WTC11 (cell line): ENCODE measurements at regions not wholly inside any gene's neighbourhood (a gene's known extent, or its start where the extent isn't known, plus 50 kb on each side); places are given as distances from the start of the nearest gene placed in this dataset.

Source experiments
- ATAC-seq: fragments of 200-7000 bp; cut with Tn5 transposase; 2 replicates; pipeline ENCODE4 v1.10.0; 2021; ENCODE audit warnings: mild to moderate bottlenecking, moderate library complexity
- CTCF ChIA-PET: fragments of 300-600 bp; sonication (Branson Sonifier 250); formaldehyde crosslinking; loops from one replicate; lab custom pipeline; 2021; ENCODE audit warnings: antibody characterized with exemption; lab: Charles Lee
- POLR2A ChIA-PET: fragments of 350-600 bp; sonication (Branson Sonifier 250); formaldehyde crosslinking; loops from one replicate; lab custom pipeline; 2021; ENCODE audit warnings: antibody characterized with exemption; lab: Charles Lee
- DNase-seq: peaks from one replicate; pipeline ENCODE4 v3.0.0; 2021; ENCODE audit warnings: low spot score
- H3K27ac Mint-ChIP-seq: 2 replicates; pipeline ENCODE4 v1.8.0; 2021; ENCODE audit warnings: mixed read lengths
- H3K27me3 Mint-ChIP-seq: 2 replicates; pipeline ENCODE4 v1.8.0; 2021; ENCODE audit warnings: low read depth, mild to moderate bottlenecking, moderate library complexity, mixed read lengths
- H3K36me3 Mint-ChIP-seq: 2 replicates; pipeline ENCODE4 v1.8.0; 2021; ENCODE audit warnings: mixed read lengths
- H3K4me1 Mint-ChIP-seq: 2 replicates; pipeline ENCODE4 v1.8.0; 2022; ENCODE audit warnings: mixed read lengths
- H3K4me3 Mint-ChIP-seq: 2 replicates; pipeline ENCODE4 v1.8.0; 2021; ENCODE audit warnings: mild to moderate bottlenecking, moderate library complexity, mixed read lengths
- H3K9me3 Mint-ChIP-seq: 2 replicates; pipeline ENCODE4 v1.8.0; 2021; ENCODE audit warnings: mixed read lengths
- IRF2 ChIP-seq: sonication (generic); formaldehyde crosslinking; IDR thresholded peaks from 2 replicates; pipeline ENCODE4 v1.8.0; 2022; ENCODE audit warnings: low read depth, missing genetic modification reagents, borderline replicate concordance
- NFATC4 ChIP-seq: fragments of 250-450 bp; sonication (Bioruptor Pico); IDR thresholded peaks from 2 replicates; pipeline ENCODE4 v1.9.0; 2021; ENCODE audit warnings: mild to moderate bottlenecking
- NR1H2 ChIP-seq: sonication (generic); formaldehyde crosslinking; IDR thresholded peaks from 2 replicates; pipeline ENCODE4 v1.9.0; 2021; ENCODE audit warnings: mild to moderate bottlenecking, moderate library complexity, missing genetic modification reagents
- ZNF317 ChIP-seq: sonication (generic); formaldehyde crosslinking; IDR thresholded peaks from 2 replicates; pipeline ENCODE4 v1.8.1; 2023; ENCODE audit warnings: low read depth, mild to moderate bottlenecking, moderate library complexity, missing genetic modification reagents, borderline replicate concordance
- ZNF396 ChIP-seq: fragments of 250-450 bp; sonication (Bioruptor Pico); IDR thresholded peaks from 2 replicates; pipeline ENCODE4 v1.8.0; 2021; ENCODE audit warnings: mild to moderate bottlenecking, moderate library complexity, borderline replicate concordance
- ZNF416 ChIP-seq: fragments of 250-450 bp; sonication (Bioruptor Pico); IDR thresholded peaks from 2 replicates; pipeline ENCODE4 v1.9.0; 2021; ENCODE audit warnings: mild to moderate bottlenecking, inconsistent platforms
- TF ChIP-seq, protein P1 (sequence below): fragments of 250-450 bp; sonication (Bioruptor Pico); conservative IDR thresholded peaks from 2 replicates; pipeline ENCODE4 v1.9.0; 2021; ENCODE audit warnings: mild to moderate bottlenecking
- TF ChIP-seq, protein P2 (sequence below): fragments of 250-450 bp; sonication (Bioruptor Pico); IDR thresholded peaks from 2 replicates; pipeline ENCODE4 v1.9.0; 2021; ENCODE audit warnings: mild to moderate bottlenecking
- TF ChIP-seq, protein P3 (sequence below): fragments of 200-600 bp; IDR thresholded peaks from 2 replicates; pipeline ENCODE4 v1.8.0; 2022; ENCODE audit warnings: antibody characterized with exemption
- TF ChIP-seq, protein P4 (sequence below): sonication (generic); formaldehyde crosslinking; IDR thresholded peaks from 2 replicates; pipeline ENCODE4 v1.8.1; 2022; ENCODE audit warnings: mild to moderate bottlenecking, moderate library complexity, missing genetic modification reagents
- TF ChIP-seq, protein P5 (sequence below): sonication (generic); formaldehyde crosslinking; IDR thresholded peaks from 2 replicates; pipeline ENCODE4 v1.8.1; 2023; ENCODE audit warnings: mild to moderate bottlenecking, missing genetic modification reagents, borderline replicate concordance
- TF ChIP-seq, protein P6 (sequence below): sonication (generic); formaldehyde crosslinking; IDR thresholded peaks from 2 replicates; pipeline ENCODE4 v1.8.0; 2022; ENCODE audit warnings: mild to moderate bottlenecking, missing genetic modification reagents
- TF ChIP-seq, protein P7 (sequence below): sonication (generic); formaldehyde crosslinking; IDR thresholded peaks from 2 replicates; pipeline ENCODE4 v1.8.1; 2023; ENCODE audit warnings: mild to moderate bottlenecking, missing genetic modification reagents, moderate library complexity
- TF ChIP-seq, protein P8 (sequence below): sonication (generic); formaldehyde crosslinking; IDR thresholded peaks from 2 replicates; pipeline ENCODE4 v1.8.0; 2022; ENCODE audit warnings: missing genetic modification reagents

DNA sequence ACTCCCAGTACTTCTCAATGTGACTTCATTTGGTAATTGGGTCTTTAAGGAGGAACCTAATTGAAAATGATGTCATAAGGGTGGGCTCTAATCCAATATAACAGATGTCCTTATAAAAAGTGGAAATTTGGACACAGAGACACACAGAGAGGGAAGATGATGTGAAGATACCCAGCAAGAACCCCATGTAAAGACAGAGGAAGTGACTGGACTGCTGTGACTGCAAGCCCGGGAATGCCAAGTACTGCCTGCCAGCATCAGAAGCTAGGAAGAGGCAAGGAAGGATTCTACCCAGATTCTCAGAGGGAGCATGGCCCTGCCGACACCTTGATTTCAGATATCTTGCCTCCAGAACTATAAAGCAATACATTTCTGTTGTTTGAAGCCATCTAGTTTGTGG lies 239.3 kb downstream of the KCTD12 start:
- no peaks in the 10 kb centered on the region for H3K36me3 Mint-ChIP-seq
- POLR2A ChIA-PET = no interaction called here
- no peaks in the 10 kb centered on the region for H3K27me3 Mint-ChIP-seq
- CTCF ChIA-PET = no interaction called here
- no peaks in the 10 kb centered on the region for H3K9me3 Mint-ChIP-seq
- no peak for DNase-seq
- TF ChIP-seq, protein P1, sequence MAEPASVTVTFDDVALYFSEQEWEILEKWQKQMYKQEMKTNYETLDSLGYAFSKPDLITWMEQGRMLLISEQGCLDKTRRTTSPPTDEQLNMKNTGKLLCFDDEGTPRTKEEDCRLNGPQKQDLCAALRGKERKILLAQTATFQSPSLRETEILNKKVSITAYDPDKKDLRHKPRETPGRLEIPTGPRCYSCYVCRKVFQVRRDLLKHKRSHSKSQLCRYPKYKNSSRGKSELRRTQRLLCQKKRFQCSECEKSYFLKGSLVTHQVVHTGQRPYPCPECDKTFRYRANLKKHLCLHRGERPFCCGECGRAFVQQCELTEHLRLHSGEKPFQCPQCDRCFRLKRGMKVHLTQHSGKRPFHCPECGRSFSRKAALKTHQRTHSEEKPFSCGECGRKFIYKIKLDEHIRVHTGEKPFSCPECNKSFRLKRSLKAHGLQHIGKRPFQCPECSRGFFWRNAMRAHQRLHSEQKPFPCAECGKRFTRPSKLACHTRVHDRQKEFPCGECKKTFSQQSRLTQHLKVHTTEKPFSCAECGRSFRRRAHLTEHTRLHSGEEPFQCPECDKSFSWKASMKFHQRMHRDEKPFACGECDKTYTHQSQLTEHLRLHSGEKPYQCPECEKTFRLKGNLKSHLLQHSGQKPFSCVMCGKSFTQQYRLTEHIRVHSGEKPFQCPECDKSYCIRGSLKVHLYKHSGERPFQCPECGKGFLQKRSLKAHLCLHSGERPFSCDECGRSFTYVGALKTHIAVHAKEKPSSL (CRISPR knock-in tag) = no peak
- no peak for TF ChIP-seq NR1H2 (CRISPR knock-in tag)
- TF ChIP-seq, protein P2, sequence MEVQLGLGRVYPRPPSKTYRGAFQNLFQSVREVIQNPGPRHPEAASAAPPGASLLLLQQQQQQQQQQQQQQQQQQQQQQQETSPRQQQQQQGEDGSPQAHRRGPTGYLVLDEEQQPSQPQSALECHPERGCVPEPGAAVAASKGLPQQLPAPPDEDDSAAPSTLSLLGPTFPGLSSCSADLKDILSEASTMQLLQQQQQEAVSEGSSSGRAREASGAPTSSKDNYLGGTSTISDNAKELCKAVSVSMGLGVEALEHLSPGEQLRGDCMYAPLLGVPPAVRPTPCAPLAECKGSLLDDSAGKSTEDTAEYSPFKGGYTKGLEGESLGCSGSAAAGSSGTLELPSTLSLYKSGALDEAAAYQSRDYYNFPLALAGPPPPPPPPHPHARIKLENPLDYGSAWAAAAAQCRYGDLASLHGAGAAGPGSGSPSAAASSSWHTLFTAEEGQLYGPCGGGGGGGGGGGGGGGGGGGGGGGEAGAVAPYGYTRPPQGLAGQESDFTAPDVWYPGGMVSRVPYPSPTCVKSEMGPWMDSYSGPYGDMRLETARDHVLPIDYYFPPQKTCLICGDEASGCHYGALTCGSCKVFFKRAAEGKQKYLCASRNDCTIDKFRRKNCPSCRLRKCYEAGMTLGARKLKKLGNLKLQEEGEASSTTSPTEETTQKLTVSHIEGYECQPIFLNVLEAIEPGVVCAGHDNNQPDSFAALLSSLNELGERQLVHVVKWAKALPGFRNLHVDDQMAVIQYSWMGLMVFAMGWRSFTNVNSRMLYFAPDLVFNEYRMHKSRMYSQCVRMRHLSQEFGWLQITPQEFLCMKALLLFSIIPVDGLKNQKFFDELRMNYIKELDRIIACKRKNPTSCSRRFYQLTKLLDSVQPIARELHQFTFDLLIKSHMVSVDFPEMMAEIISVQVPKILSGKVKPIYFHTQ = no peak
- H3K4me3 Mint-ChIP-seq = no peak overlapping the region
- ATAC-seq = no peak
- H3K27ac Mint-ChIP-seq = no peak overlapping the region
- H3K4me1 Mint-ChIP-seq = no peaks in the 10 kb centered on the region; the same call in 1 of the 2 replicates

DNA sequence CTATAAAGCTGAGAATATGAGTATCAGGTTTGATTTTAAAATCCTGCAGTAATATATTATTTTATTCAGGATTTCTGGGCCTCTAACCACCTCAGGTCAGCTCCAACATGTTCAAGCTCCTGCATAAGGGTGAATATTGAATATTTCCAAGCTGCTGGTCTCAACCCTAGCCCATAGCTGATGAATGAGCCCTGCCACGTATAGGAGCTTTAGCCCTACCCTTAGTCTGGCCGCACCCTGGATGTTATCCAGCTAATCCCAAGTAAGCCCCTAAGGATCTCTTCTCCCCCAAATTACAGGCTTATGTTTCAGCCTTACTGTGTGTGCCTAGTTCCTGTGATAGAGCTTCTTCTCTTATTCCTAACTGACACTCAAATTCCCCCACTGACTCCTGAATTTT lies 240.6 kb downstream of the KCTD12 start:
- ChIA-PET POLR2A (no interaction called here), CTCF (no interaction called here)
- no peaks in the 10 kb centered on the region; the same call in 1 of the 2 replicates for H3K4me1 Mint-ChIP-seq
- no peak for ATAC-seq
- no peaks in the 10 kb centered on the region for H3K27me3 Mint-ChIP-seq
- no peak for DNase-seq
- no peak overlapping the region for H3K4me3 Mint-ChIP-seq
- TF ChIP-seq ZNF317 (CRISPR knock-in tag) = no peak
- TF ChIP-seq, protein P3, sequence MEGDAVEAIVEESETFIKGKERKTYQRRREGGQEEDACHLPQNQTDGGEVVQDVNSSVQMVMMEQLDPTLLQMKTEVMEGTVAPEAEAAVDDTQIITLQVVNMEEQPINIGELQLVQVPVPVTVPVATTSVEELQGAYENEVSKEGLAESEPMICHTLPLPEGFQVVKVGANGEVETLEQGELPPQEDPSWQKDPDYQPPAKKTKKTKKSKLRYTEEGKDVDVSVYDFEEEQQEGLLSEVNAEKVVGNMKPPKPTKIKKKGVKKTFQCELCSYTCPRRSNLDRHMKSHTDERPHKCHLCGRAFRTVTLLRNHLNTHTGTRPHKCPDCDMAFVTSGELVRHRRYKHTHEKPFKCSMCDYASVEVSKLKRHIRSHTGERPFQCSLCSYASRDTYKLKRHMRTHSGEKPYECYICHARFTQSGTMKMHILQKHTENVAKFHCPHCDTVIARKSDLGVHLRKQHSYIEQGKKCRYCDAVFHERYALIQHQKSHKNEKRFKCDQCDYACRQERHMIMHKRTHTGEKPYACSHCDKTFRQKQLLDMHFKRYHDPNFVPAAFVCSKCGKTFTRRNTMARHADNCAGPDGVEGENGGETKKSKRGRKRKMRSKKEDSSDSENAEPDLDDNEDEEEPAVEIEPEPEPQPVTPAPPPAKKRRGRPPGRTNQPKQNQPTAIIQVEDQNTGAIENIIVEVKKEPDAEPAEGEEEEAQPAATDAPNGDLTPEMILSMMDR = no peak
- TF ChIP-seq, protein P4, sequence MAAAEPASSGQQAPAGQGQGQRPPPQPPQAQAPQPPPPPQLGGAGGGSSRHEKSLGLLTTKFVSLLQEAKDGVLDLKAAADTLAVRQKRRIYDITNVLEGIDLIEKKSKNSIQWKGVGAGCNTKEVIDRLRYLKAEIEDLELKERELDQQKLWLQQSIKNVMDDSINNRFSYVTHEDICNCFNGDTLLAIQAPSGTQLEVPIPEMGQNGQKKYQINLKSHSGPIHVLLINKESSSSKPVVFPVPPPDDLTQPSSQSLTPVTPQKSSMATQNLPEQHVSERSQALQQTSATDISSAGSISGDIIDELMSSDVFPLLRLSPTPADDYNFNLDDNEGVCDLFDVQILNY (CRISPR knock-in tag) = no peak
- H3K36me3 Mint-ChIP-seq = no peaks in the 10 kb centered on the region
- no peak overlapping the region for H3K27ac Mint-ChIP-seq
- no peaks in the 10 kb centered on the region for H3K9me3 Mint-ChIP-seq

DNA sequence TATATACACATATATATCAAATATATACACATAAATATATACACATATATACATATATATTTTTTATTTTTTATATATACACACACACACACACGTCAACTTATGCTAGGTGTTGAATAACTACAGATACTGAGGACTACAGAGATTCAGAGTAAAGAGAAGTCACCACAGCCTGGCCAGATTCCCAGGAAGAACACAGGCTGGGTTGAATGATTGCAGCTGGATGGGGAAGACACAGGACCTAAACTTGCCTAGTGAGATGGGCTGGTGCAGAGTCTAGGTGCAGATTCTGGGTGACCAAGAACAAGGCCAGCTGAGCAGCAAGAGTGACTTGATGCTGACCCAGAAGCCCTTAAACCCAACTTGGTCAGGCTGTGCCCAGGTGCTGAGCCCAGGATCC lies 241.3 kb downstream of the KCTD12 start:
- ChIA-PET CTCF (no interaction called here), POLR2A (no interaction called here)
- no peaks in the 10 kb centered on the region for H3K36me3 Mint-ChIP-seq
- H3K27me3 Mint-ChIP-seq = no peaks in the 10 kb centered on the region
- H3K9me3 Mint-ChIP-seq = no peaks in the 10 kb centered on the region
- no peak for DNase-seq
- no peak overlapping the region for H3K4me3 Mint-ChIP-seq
- H3K27ac Mint-ChIP-seq = no peak overlapping the region
- no peak for ATAC-seq
- H3K4me1 Mint-ChIP-seq = no peaks in the 10 kb centered on the region; the same call in 1 of the 2 replicates
- TF ChIP-seq, protein P5, sequence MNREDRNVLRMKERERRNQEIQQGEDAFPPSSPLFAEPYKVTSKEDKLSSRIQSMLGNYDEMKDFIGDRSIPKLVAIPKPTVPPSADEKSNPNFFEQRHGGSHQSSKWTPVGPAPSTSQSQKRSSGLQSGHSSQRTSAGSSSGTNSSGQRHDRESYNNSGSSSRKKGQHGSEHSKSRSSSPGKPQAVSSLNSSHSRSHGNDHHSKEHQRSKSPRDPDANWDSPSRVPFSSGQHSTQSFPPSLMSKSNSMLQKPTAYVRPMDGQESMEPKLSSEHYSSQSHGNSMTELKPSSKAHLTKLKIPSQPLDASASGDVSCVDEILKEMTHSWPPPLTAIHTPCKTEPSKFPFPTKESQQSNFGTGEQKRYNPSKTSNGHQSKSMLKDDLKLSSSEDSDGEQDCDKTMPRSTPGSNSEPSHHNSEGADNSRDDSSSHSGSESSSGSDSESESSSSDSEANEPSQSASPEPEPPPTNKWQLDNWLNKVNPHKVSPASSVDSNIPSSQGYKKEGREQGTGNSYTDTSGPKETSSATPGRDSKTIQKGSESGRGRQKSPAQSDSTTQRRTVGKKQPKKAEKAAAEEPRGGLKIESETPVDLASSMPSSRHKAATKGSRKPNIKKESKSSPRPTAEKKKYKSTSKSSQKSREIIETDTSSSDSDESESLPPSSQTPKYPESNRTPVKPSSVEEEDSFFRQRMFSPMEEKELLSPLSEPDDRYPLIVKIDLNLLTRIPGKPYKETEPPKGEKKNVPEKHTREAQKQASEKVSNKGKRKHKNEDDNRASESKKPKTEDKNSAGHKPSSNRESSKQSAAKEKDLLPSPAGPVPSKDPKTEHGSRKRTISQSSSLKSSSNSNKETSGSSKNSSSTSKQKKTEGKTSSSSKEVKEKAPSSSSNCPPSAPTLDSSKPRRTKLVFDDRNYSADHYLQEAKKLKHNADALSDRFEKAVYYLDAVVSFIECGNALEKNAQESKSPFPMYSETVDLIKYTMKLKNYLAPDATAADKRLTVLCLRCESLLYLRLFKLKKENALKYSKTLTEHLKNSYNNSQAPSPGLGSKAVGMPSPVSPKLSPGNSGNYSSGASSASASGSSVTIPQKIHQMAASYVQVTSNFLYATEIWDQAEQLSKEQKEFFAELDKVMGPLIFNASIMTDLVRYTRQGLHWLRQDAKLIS (CRISPR knock-in tag) = no peak
- TF ChIP-seq ZNF396 (CRISPR knock-in tag) (no peak), ZNF416 (no peak), NFATC4 (CRISPR knock-in tag) (no peak), IRF2 (CRISPR knock-in tag) (no peak)
- TF ChIP-seq, protein P6, sequence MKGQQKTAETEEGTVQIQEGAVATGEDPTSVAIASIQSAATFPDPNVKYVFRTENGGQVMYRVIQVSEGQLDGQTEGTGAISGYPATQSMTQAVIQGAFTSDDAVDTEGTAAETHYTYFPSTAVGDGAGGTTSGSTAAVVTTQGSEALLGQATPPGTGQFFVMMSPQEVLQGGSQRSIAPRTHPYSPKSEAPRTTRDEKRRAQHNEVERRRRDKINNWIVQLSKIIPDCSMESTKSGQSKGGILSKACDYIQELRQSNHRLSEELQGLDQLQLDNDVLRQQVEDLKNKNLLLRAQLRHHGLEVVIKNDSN (CRISPR knock-in tag) = no peak
- TF ChIP-seq, protein P7, sequence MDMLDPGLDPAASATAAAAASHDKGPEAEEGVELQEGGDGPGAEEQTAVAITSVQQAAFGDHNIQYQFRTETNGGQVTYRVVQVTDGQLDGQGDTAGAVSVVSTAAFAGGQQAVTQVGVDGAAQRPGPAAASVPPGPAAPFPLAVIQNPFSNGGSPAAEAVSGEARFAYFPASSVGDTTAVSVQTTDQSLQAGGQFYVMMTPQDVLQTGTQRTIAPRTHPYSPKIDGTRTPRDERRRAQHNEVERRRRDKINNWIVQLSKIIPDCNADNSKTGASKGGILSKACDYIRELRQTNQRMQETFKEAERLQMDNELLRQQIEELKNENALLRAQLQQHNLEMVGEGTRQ = no peak
- TF ChIP-seq, protein P8, sequence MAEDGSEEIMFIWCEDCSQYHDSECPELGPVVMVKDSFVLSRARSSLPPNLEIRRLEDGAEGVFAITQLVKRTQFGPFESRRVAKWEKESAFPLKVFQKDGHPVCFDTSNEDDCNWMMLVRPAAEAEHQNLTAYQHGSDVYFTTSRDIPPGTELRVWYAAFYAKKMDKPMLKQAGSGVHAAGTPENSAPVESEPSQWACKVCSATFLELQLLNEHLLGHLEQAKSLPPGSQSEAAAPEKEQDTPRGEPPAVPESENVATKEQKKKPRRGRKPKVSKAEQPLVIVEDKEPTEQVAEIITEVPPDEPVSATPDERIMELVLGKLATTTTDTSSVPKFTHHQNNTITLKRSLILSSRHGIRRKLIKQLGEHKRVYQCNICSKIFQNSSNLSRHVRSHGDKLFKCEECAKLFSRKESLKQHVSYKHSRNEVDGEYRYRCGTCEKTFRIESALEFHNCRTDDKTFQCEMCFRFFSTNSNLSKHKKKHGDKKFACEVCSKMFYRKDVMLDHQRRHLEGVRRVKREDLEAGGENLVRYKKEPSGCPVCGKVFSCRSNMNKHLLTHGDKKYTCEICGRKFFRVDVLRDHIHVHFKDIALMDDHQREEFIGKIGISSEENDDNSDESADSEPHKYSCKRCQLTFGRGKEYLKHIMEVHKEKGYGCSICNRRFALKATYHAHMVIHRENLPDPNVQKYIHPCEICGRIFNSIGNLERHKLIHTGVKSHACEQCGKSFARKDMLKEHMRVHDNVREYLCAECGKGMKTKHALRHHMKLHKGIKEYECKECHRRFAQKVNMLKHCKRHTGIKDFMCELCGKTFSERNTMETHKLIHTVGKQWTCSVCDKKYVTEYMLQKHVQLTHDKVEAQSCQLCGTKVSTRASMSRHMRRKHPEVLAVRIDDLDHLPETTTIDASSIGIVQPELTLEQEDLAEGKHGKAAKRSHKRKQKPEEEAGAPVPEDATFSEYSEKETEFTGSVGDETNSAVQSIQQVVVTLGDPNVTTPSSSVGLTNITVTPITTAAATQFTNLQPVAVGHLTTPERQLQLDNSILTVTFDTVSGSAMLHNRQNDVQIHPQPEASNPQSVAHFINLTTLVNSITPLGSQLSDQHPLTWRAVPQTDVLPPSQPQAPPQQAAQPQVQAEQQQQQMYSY (CRISPR knock-in tag) = no peak
